Effector memory CD8-positive, alpha-beta T cell (primary cell): ENCODE measurements at regions not wholly inside any gene's neighbourhood (a gene's known extent, or its start where the extent isn't known, plus 50 kb on each side); places are given as distances from the start of the nearest gene placed in this dataset.

Source experiments
- ATAC-seq: fragments of 150-1000 bp; cut with Tn5 transposase; replicated peaks from 2 replicates; pipeline ENCODE4 v1.10.0; 2021; ENCODE audit warnings: mild to moderate bottlenecking, moderate library complexity
- DNase-seq, 3 experiments: peaks; one replicate each; pipeline ENCODE4 v3.0.0; 2021
- H3K27ac Mint-ChIP-seq, 2 donors: one replicate each; pipeline ENCODE4 v1.8.0; 2022; ENCODE audit warnings: mild to moderate bottlenecking in 2 of 2, mixed read lengths in 2 of 2, moderate library complexity in 2 of 2
- H3K27me3 Mint-ChIP-seq, 2 donors: one replicate each; pipeline ENCODE4 v1.8.0; 2022; ENCODE audit warnings: mixed read lengths in 2 of 2
- H3K36me3 Mint-ChIP-seq: one replicate; pipeline ENCODE4 v1.8.0; 2022; ENCODE audit warnings: mild to moderate bottlenecking, moderate library complexity, mixed read lengths; ENCODE audit not compliant: insufficient read depth
- H3K4me1 Mint-ChIP-seq, 2 donors: one replicate each; pipeline ENCODE4 v1.8.0; 2022; ENCODE audit warnings: low read depth in 2 of 2, mixed read lengths in 2 of 2
- H3K4me3 Mint-ChIP-seq, 2 donors: one replicate each; pipeline ENCODE4 v1.8.0; 2022; ENCODE audit warnings: mild to moderate bottlenecking in 2 of 2, mixed read lengths in 2 of 2, moderate library complexity in 2 of 2
- H3K9me3 Mint-ChIP-seq, 2 donors: one replicate each; pipeline ENCODE4 v1.8.0; 2022; ENCODE audit warnings: mixed read lengths in 2 of 2

DNA sequence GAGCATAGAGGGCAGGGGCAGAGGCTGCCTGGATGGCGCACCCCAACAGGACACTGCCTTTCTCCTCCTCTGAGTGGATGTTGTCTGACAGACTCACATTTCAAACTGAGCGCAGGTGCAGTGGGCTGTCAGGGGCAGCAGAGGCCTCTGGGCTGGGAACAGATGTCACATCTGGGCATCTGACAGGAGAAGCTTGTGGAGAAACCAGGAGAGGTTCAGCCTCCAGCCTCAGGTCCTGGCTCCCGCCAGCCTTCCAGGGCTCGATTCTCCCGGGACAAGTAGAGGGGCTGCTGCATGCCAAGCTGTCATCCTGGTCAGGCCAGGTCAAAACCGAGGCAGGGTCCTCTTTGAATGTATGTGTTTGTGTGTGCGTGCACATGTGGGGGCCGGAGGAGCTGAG is 67.7 kb upstream of the SDK2 start:
- no peak overlapping the region for H3K27ac Mint-ChIP-seq
- ATAC-seq, result no peak
- no peak for DNase-seq
- H3K27me3 Mint-ChIP-seq, result peaks cover 50 to 68% of the 10 kb centered on the region in 2 donors
- no peaks in the 10 kb centered on the region for H3K9me3 Mint-ChIP-seq
- H3K4me3 Mint-ChIP-seq, result no peak overlapping the region
- H3K4me1 Mint-ChIP-seq, result peaks cover 4 to 6% of the 10 kb centered on the region in 2 donors
- H3K36me3 Mint-ChIP-seq, result no peaks in the 10 kb centered on the region

DNA sequence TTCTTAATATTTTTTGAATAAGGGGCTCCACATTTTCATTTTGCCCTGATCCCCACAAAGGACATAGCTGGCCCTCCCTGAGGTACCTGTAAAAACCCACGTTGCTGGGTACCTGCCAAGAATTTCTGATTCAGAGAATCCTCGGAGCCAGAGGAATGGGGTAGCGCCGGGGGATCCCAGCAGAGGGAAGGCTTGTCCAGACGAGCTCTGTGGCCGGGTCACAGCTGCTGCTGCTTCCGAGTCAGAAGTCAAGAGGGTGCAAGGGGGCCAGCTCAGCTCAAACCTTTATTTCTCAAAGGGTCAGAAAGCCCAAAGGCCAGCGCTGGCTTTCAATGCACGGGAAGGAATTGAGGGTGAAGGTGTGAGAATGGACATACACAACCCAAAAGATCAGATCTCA is 68.9 kb upstream of the SDK2 start:
- Mint-ChIP-seq H3K4me1 (peaks cover 4 to 6% of the 10 kb centered on the region in 2 donors), H3K27ac (no peak overlapping the region)
- no peak for DNase-seq

DNA sequence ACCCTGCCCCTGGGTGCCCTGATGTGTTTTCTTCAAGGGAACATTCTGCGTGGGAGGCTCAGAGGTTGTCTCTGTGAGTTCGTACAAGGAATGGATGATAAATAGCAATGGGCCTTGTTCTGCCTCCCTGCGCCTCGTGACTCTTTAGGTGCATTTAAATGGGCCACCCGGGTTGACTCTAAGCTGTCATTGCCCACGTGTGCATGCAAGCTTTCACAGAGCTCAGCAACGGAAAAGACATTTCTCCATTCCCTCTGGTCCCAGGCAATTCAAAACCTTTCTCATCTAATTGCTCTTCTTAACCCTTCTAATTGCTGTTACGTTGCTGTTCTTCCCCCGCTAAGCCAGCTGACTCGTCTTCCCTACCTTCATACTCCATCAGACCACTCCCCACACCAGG is 71.5 kb upstream of the SDK2 start:
- Mint-ChIP-seq H3K4me3 (no peak overlapping the region), H3K27me3 (peaks cover 36 to 68% of the 10 kb centered on the region in 2 donors), H3K27ac (no peak overlapping the region), H3K36me3 (peaks cover 3% of the 10 kb centered on the region), H3K9me3 (no peaks in the 10 kb centered on the region), H3K4me1 (peaks cover 0 to 12% of the 10 kb centered on the region in 2 donors)
- no peak for DNase-seq
- no peak for ATAC-seq

More for the DNA sequence above, 68.9 kb upstream of the SDK2 start:
- Mint-ChIP-seq H3K36me3 (peaks cover under 1% of the 10 kb centered on the region), H3K4me3 (no peak overlapping the region), H3K27me3 (peaks cover 44 to 71% of the 10 kb centered on the region in 2 donors), H3K9me3 (no peaks in the 10 kb centered on the region)
- no peak for ATAC-seq

DNA sequence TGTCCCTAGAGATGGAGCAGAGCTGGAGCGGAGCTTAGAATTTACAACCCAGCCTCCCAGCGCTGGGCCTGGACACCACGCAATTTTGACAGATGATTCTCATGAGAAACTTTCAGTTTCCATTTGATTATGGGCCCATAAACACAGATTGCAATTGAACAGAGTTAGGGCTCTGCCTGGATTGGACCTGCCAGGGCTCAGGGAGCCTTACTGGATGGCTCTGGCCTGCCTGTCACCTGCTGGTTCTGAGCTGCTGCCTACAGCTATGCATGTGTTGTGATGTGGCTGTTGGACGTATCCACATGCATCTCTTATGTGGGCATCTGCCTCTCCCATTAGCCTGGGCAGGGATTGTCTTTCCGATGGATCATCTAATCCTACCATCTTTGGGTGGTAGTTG is 73.4 kb upstream of the SDK2 start:
- Mint-ChIP-seq H3K27me3 (peaks cover 25 to 65% of the 10 kb centered on the region in 2 donors), H3K36me3 (peaks cover 3% of the 10 kb centered on the region), H3K27ac (no peak overlapping the region), H3K9me3 (no peaks in the 10 kb centered on the region), H3K4me1 (peaks cover 0 to 19% of the 10 kb centered on the region in 2 donors), H3K4me3 (no peak overlapping the region)
- no peak for ATAC-seq
- DNase-seq, result no peak

DNA sequence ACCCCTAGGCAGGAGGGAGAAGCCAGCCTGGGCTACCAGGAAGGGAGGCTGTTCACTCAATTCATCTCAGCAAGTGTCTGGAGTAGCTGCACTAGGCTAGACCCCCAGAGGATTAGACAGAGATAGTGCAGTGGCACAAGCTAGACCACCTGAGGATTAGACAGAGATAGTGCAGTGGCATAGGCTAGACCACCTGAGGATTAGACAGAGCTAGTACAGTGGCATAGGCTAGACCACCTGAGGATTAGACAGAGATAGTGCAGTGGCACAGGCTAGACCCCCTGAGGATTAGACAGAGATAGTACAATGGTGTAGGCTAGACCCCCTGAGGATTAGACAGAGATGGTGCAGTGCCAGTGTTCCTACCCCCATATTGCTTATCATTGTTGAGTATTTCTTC is 74.1 kb upstream of the SDK2 start:
- Mint-ChIP-seq H3K4me3 (no peak overlapping the region), H3K4me1 (peaks cover 0 to 22% of the 10 kb centered on the region in 2 donors), H3K9me3 (no peaks in the 10 kb centered on the region), H3K36me3 (peaks cover 3% of the 10 kb centered on the region), H3K27me3 (peaks cover 18 to 65% of the 10 kb centered on the region in 2 donors), H3K27ac (peak overlapping the region in 1 of 2 donors; percentile 28)
- ATAC-seq (no peak), DNase-seq (no peak)

DNA sequence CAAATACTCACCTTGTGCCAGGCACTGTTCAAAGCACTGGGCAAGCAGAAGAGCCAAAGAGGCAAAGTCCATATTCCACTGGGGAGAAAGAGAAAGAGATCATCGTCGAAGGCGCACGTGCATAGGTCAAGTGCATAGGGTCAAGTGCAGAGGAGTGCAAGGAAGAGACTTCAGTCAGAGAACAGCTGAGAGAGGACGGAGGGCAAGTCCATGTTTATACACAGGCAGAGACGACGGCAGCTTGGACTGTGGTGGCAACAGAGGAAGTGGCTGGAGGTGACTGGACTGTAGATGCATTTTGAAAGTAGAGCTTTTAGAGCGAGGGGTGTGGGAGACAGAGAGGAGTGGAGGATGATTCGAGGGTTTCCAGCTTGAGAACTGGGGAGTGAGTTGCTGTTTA is 74.7 kb upstream of the SDK2 start:
- Mint-ChIP-seq H3K4me1 (peaks cover 0 to 22% of the 10 kb centered on the region in 2 donors), H3K36me3 (peaks cover 3% of the 10 kb centered on the region), H3K27me3 (peaks cover 14 to 68% of the 10 kb centered on the region in 2 donors), H3K27ac (peak overlapping the region in 1 of 2 donors; percentile 28), H3K4me3 (no peak overlapping the region), H3K9me3 (no peaks in the 10 kb centered on the region)
- DNase-seq (no peak), ATAC-seq (no peak)

DNA sequence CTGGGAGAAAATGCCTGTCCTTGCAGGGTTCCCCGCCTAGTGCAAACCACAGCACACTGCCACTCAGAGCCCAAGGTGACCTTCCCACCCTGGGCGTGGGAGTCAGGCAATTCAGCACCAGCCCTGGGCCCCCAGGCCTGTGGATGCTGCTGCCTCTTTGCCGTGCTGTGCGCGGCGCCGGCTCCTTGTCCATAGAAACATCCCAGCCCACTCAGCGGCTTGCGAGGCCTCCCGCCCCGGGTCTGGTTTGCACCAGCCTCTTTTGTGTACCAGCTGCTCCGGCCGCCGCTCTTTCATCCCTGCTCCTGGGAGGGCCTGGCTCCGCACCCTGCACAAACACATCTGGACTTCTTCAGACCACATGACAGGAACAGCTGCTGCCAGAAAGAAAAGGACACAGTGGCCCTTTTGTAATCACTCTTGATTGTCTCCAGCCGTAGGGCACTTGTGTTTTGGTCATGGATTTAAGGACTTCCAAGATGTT is 75.4 kb upstream of the SDK2 start:
- DNase-seq (no peak), ATAC-seq (no peak)
- H3K9me3 Mint-ChIP-seq, result no peaks in the 10 kb centered on the region
- H3K4me3 Mint-ChIP-seq, result no peak overlapping the region
- peaks cover 0 to 22% of the 10 kb centered on the region in 2 donors for H3K4me1 Mint-ChIP-seq
- H3K27ac Mint-ChIP-seq, result peak overlapping the region in 1 of 2 donors; percentile 86
- peaks cover 14 to 75% of the 10 kb centered on the region in 2 donors for H3K27me3 Mint-ChIP-seq
- H3K36me3 Mint-ChIP-seq, result peaks cover 3% of the 10 kb centered on the region

DNA sequence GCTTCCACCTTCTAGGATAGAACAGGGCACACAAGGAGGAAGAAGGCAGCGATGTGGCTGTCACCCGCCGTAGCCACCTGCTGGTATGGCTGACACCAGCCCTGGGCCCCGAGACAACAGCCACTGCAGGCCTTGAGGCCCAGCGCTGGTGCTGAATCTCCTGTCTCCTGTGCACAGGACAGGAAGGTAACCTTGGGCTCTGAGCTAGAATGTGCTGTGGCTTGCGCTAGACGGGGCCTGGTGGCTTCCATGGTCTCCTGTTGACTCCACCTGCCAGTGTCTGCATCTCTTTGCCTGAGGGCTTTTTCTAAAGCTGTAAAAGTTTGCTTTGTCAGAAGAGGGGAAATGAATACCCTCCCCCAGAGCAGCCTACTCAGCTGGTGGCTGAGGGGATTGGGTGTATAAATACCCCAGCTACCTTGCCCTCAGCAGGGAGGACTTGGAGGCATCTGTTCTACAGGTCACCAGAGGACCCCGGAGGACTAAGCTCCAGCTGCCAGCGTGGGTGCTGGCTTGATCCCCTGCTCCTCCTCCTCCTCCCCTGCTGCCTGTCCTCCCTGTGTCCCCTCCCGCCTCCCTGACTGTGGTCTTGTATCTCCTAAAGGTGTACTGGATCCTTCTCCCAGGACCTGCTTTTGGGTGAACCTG is 76.1 kb upstream of the SDK2 start:
- H3K27ac Mint-ChIP-seq, result peak overlapping the region in 1 of 2 donors; percentile 86
- H3K4me3 Mint-ChIP-seq, result peak overlapping the region in 1 of 2 donors; percentile 10
- H3K36me3 Mint-ChIP-seq, result peaks cover 3% of the 10 kb centered on the region
- peak; percentile 81 for ATAC-seq
- H3K27me3 Mint-ChIP-seq, result peaks cover 14 to 77% of the 10 kb centered on the region in 2 donors
- no peaks in the 10 kb centered on the region for H3K9me3 Mint-ChIP-seq
- peak in 2 of 3 experiments; percentile 7 to 20 for DNase-seq
- H3K4me1 Mint-ChIP-seq, result peaks cover 0 to 22% of the 10 kb centered on the region in 2 donors

DNA sequence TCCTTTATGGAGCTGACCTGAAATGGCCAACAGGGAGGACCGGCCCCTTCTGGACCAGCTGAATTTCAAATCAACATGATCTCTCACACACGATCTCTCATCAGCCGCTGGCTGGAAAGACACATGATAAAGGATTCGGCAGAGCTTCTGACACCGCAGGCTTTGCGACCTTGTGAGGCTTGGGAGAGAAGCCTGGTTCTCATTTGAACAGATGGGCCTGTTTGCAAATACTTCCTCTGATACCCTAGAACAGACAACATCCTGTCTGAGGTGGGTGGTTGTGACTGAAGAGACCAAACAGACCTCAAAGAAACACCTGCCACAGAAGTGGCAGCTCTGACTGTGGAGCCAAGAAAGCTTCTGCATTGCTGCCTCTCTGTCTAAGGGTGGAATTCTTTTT is 77.9 kb upstream of the SDK2 start:
- DNase-seq (peak; percentile 12 to 20 (median 17)), ATAC-seq (peak; percentile 77)
- Mint-ChIP-seq H3K36me3 (peaks cover 3% of the 10 kb centered on the region), H3K27me3 (peaks cover 0 to 58% of the 10 kb centered on the region in 2 donors), H3K9me3 (no peaks in the 10 kb centered on the region), H3K27ac (peak overlapping the region in 1 of 2 donors; percentile 70), H3K4me3 (peak overlapping the region; percentile 17 to 55), H3K4me1 (peaks cover 0 to 22% of the 10 kb centered on the region in 2 donors)

DNA sequence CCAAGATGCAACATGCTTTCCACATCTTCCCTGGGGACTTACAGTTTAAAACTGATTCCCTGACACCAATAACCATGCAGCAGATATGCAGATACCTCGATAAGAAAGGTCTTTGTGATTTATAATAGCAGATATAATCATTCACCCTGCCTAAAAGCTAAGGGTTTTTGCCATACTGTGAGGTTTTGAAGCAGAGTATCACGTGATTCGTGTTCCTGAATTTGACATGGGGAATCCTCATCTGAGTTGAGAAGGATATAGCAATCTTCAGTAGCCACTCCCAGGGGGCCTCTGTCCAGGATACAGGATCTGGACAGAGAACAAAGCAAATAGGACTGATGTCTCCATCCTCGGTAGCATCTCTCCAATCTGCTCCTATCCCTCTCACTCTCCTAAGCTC is 79.1 kb upstream of the SDK2 start:
- Mint-ChIP-seq H3K9me3 (no peaks in the 10 kb centered on the region), H3K27ac (no peak overlapping the region), H3K4me3 (no peak overlapping the region), H3K4me1 (peaks cover 0 to 22% of the 10 kb centered on the region in 2 donors), H3K36me3 (peaks cover under 1% of the 10 kb centered on the region), H3K27me3 (peaks cover 0 to 55% of the 10 kb centered on the region in 2 donors)
- DNase-seq (no peak), ATAC-seq (no peak)

DNA sequence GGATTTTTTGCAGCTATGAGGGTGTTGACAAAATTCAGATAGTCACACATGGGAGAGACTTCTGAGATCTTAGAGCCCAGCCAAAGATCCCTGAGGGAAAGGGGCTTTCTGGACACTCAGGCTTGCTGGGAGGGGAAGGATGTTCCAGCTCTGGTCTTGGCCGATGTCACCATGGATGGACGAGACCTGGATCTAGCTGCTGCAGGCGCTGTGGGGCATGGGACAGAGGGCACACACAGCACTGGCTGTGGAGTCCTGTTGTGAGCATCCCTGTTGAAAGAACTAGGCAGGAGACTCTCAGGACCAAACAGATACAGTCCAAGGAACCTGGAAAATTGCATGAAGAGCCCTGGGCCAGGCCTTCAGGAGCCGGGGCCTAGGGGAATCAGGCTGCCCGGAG is 80.1 kb upstream of the SDK2 start:
- no peaks in the 10 kb centered on the region for H3K9me3 Mint-ChIP-seq
- peaks cover 7 to 50% of the 10 kb centered on the region in 2 donors for H3K27me3 Mint-ChIP-seq
- no peak overlapping the region for H3K4me3 Mint-ChIP-seq
- DNase-seq (no peak), ATAC-seq (no peak)
- H3K27ac Mint-ChIP-seq, result no peak overlapping the region
- no peaks in the 10 kb centered on the region for H3K36me3 Mint-ChIP-seq
- H3K4me1 Mint-ChIP-seq, result peaks cover 0 to 18% of the 10 kb centered on the region in 2 donors

DNA sequence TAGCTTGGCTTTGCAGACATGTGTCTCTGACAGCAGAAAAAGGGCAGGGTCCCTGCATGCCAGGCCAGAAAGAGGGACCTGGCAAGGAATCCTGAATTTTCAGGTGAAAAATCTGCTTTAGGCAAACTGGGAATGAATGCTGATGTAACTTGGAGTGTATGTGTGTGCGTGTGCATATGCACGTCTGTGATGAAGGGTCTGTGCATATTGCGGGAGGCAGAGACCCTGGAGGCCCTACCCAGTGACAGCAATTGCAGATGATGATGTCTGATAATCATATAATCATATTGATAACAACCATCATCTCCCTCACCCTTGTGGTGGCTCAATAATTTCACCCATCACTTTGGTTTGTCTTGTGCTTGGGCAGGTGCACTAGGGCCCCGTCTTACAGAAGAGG is 80.7 kb upstream of the SDK2 start:
- Mint-ChIP-seq H3K4me1 (peaks cover 0 to 15% of the 10 kb centered on the region in 2 donors), H3K36me3 (no peaks in the 10 kb centered on the region), H3K9me3 (no peaks in the 10 kb centered on the region), H3K27me3 (peaks cover 11 to 48% of the 10 kb centered on the region in 2 donors), H3K4me3 (no peak overlapping the region), H3K27ac (no peak overlapping the region)
- ATAC-seq (no peak), DNase-seq (no peak)

DNA sequence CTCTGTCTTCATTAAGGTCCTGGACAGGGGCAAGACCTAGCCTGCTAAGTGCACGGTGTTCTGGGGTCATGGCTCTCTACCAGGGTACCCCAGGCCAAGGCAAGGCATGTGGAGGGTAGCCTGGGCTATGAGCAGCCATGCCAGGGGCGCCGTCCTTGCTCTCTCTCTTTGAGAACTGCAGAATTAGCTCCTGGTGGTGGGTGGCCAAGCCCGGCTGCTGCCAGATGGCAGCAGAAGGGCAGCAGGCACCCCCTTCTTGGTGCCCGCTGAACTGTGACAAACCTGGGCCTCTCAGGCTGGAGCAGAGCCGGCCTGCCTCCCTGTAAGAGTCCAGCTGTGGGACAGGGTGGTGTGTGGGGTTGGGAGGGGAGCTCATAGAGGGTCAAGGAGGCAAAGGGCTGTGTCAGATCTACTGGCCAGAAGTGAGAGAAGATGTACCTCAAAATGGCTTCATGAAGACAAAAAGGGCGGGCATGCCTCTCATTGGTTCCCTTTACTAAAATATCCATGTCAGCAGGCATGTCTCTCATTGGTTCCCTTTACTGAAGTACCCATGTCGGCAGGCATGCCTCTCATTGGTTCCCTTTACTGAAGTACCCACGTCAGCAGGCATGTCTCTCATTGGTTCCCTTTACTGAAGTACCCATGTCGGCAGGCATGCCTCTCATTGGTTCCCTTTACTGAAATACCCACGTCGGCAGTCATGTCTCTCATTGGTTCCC is 81.7 kb upstream of the SDK2 start:
- peaks cover 11 to 55% of the 10 kb centered on the region in 2 donors for H3K27me3 Mint-ChIP-seq
- H3K27ac Mint-ChIP-seq, result no peak overlapping the region
- no peak overlapping the region for H3K4me3 Mint-ChIP-seq
- peaks cover 0 to 11% of the 10 kb centered on the region in 2 donors for H3K4me1 Mint-ChIP-seq
- H3K9me3 Mint-ChIP-seq, result peaks cover under 1 to 7% of the 10 kb centered on the region in 2 donors
- H3K36me3 Mint-ChIP-seq, result no peaks in the 10 kb centered on the region
- ATAC-seq, result no peak
- DNase-seq, result no peak

DNA sequence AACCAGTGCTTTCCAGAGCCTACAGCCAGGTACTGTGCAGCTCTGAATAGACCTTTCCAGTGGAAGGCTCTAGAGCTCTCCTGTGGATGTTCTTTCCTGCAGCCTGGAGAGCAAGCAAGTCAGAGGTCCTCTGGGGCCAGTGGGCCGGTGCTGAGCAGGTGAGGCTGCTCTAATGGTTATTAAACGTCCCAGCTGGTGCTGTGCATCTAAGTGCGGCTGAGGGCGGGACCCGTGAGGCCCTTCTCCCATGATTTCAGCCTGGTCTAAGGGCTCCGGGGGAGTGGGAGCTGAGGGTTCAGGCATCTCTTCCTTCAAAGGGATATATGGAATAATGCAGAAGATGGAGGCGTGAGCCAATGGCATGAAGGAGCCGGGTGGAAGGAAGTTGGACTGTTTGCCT is 83.7 kb upstream of the SDK2 start:
- peaks cover 2 to 10% of the 10 kb centered on the region in 2 donors for H3K9me3 Mint-ChIP-seq
- no peak overlapping the region for H3K27ac Mint-ChIP-seq
- no peaks in the 10 kb centered on the region for H3K36me3 Mint-ChIP-seq
- DNase-seq (no peak), ATAC-seq (no peak)
- H3K27me3 Mint-ChIP-seq, result peaks cover 13 to 47% of the 10 kb centered on the region in 2 donors
- no peak overlapping the region for H3K4me3 Mint-ChIP-seq
- peaks cover 0 to 2% of the 10 kb centered on the region in 2 donors for H3K4me1 Mint-ChIP-seq
